Lower leg skin (tissue), 3 donors: ENCODE measurements at regions not wholly inside any gene's neighbourhood (a gene's known extent, or its start where the extent isn't known, plus 50 kb on each side); places are given as distances from the start of the nearest gene placed in this dataset.

Source experiments
- CTCF ChIP-seq, 3 donors: fragments of 450-650 bp; IDR thresholded peaks; one replicate each; pipeline ENCODE4 v1.5.1; 2016; ENCODE audit warnings: antibody characterized with exemption in 3 of 3, mild to moderate bottlenecking in 3 of 3, moderate library complexity in 2 of 3
- POLR2A ChIP-seq, 2 donors: fragments of 450-650 bp; IDR thresholded peaks; one replicate each; pipeline ENCODE4 v1.6.1; 2016 to 2017; ENCODE audit warnings: antibody characterized with exemption in 2 of 2, mild to moderate bottlenecking in 1 of 2, moderate library complexity in 1 of 2

- TF ChIP-seq POLR2A (IDR thresholded peaks at IDR 0.05) = no peak
- TF ChIP-seq CTCF (IDR thresholded peaks at IDR 0.05) = no peak
Measured at GRCh38 chr2:12934146-12934756, 217.5 kb downstream of the TRIB2 start.
